ENCODE measurements at regions not wholly inside any gene's neighbourhood (a gene's known extent, or its start where the extent isn't known, plus 50 kb on each side); places are given as distances from the start of the nearest gene placed in this dataset.

GRCh38 chr6:21981235-21981833 is 315.5 kb downstream of the PRL start:
- no peak overlapping the region for H3K4me3 ChIP-seq (ENCODE audit: low read depth in 1 of 3, low read length in 3 of 3)
- no peak for DNase-seq (ENCODE audit: low spot score)
- H3K4me1 ChIP-seq (ENCODE audit: control insufficient read depth in 4 of 4, insufficient read depth in 4 of 4, low read length in 3 of 4) = no peaks in the 10 kb centered on the region
- no peaks in the 10 kb centered on the region for H3K36me3 ChIP-seq (ENCODE audit: control insufficient read depth in 4 of 4, insufficient read depth in 3 of 4, low read depth in 1 of 4, low read length in 3 of 4)
- no peak overlapping the region for H3K27ac ChIP-seq (ENCODE audit: low read depth in 1 of 2, low read length in 2 of 2)
- H3K27me3 ChIP-seq (ENCODE audit: control insufficient read depth in 4 of 4, insufficient read depth in 4 of 4, low read length in 3 of 4) = peaks cover 0 to 6% (median 0%) of the 10 kb centered on the region in 4 donors
- no peak overlapping the region for H3K9ac ChIP-seq (ENCODE audit: low read depth in 1 of 2, low read length in 2 of 2)
- TF ChIP-seq NR2F2 (IDR thresholded peaks at IDR 0.05) = no peak
- TF ChIP-seq EGR1 (IDR thresholded peaks at IDR 0.05; ENCODE audit: low read depth in 2 of 2) = no peak
- no peak for TF ChIP-seq RAD21 (IDR thresholded peaks at IDR 0.05)
- no peak for TF ChIP-seq FOXA2 (IDR thresholded peaks at IDR 0.05)
- no peak for TF ChIP-seq HNF4G (IDR thresholded peaks at IDR 0.05)
- no peak for TF ChIP-seq FOXA1 (IDR thresholded peaks at IDR 0.05)
- no peak for TF ChIP-seq REST (IDR thresholded peaks at IDR 0.05)
- TF ChIP-seq RXRA (IDR thresholded peaks at IDR 0.05) = no peak
- no peak for TF ChIP-seq SP1 (IDR thresholded peaks at IDR 0.05)
- no peak for TF ChIP-seq MAX (IDR thresholded peaks at IDR 0.05)
- no peak for TF ChIP-seq GABPA (IDR thresholded peaks at IDR 0.05 in 1 of 2, conservative IDR thresholded peaks at IDR 0.05 in 1 of 2)
- TF ChIP-seq, protein P1, sequence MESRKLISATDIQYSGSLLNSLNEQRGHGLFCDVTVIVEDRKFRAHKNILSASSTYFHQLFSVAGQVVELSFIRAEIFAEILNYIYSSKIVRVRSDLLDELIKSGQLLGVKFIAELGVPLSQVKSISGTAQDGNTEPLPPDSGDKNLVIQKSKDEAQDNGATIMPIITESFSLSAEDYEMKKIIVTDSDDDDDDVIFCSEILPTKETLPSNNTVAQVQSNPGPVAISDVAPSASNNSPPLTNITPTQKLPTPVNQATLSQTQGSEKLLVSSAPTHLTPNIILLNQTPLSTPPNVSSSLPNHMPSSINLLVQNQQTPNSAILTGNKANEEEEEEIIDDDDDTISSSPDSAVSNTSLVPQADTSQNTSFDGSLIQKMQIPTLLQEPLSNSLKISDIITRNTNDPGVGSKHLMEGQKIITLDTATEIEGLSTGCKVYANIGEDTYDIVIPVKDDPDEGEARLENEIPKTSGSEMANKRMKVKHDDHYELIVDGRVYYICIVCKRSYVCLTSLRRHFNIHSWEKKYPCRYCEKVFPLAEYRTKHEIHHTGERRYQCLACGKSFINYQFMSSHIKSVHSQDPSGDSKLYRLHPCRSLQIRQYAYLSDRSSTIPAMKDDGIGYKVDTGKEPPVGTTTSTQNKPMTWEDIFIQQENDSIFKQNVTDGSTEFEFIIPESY (IDR thresholded peaks at IDR 0.05) = no peak
- no peak for TF ChIP-seq JUND (IDR thresholded peaks at IDR 0.05)
- TF ChIP-seq, protein P2, sequence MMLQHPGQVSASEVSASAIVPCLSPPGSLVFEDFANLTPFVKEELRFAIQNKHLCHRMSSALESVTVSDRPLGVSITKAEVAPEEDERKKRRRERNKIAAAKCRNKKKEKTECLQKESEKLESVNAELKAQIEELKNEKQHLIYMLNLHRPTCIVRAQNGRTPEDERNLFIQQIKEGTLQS (IDR thresholded peaks at IDR 0.05) = no peak
- no peak for TF ChIP-seq TAF1 (conservative IDR thresholded peaks at IDR 0.05)
- 41% methylated on average over 1 of the region's 1 CpG for WGBS
- no peaks in the 10 kb centered on the region for H3K9me3 ChIP-seq (ENCODE audit: control insufficient read depth in 4 of 4, low read length in 3 of 4)

GRCh38 chr6:21984135-21984534 is 312.7 kb downstream of the PRL start:
- H3K9ac ChIP-seq (ENCODE audit: low read depth in 1 of 2, low read length in 2 of 2) = no peak overlapping the region
- H3K4me3 ChIP-seq (ENCODE audit: low read depth in 1 of 3, low read length in 3 of 3) = no peak overlapping the region
- H3K27me3 ChIP-seq (ENCODE audit: control insufficient read depth in 4 of 4, insufficient read depth in 4 of 4, low read length in 3 of 4) = peaks cover 0 to 6% (median 0%) of the 10 kb centered on the region in 4 donors
- WGBS = 87% methylated on average over 4 of the region's 4 CpGs
- no peaks in the 10 kb centered on the region for H3K4me1 ChIP-seq (ENCODE audit: control insufficient read depth in 4 of 4, insufficient read depth in 4 of 4, low read length in 3 of 4)
- H3K36me3 ChIP-seq (ENCODE audit: control insufficient read depth in 4 of 4, insufficient read depth in 3 of 4, low read depth in 1 of 4, low read length in 3 of 4) = no peaks in the 10 kb centered on the region
- H3K9me3 ChIP-seq (ENCODE audit: control insufficient read depth in 4 of 4, low read length in 3 of 4) = no peaks in the 10 kb centered on the region
- no peak overlapping the region for H3K27ac ChIP-seq (ENCODE audit: low read depth in 1 of 2, low read length in 2 of 2)
- no peak for DNase-seq (ENCODE audit: low spot score)
- TF ChIP-seq EGR1 (IDR thresholded peaks at IDR 0.05; ENCODE audit: low read depth in 2 of 2) (no peak), MAX (IDR thresholded peaks at IDR 0.05) (no peak), FOXA2 (IDR thresholded peaks at IDR 0.05) (no peak), NR2F2 (IDR thresholded peaks at IDR 0.05) (no peak)
